GM19372 (cell line): ENCODE measurements at regions not wholly inside any gene's neighbourhood (a gene's known extent, or its start where the extent isn't known, plus 50 kb on each side); places are given as distances from the start of the nearest gene placed in this dataset.
"Not testable (repeated sequence)": the region's sequence is repeated elsewhere in the genome, so short reads cannot be mapped to it uniquely, and the experiment has no call there.

ENCODE experiments used
- ATAC-seq: cut with Tn5 transposase; IDR thresholded peaks from one replicate; pipeline ENCODE4 v1.9.1; 2021; ENCODE audit warnings: mild to moderate bottlenecking, low read depth, moderate library complexity; ENCODE audit not compliant: unreplicated experiment

DNA sequence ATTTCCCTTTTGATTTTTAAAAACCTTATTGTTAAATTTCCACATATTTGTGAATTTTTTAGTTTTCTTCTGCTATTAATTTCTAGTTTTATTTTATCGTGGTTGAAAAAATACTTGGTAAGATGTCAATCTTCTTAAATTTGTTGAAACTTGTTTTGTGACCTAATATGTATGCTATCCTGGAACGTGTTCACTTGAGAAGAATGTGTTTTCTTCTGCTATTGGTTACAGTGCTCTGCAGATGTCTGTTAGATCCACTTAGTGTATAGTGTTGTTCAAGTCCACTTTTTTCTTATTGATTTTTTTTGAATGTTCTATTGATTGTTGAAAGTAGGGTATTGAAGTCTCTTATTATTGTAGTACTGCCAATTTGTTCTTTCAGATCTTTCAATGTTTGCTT, 116.5 kb upstream of the NETO1 start:
- ATAC-seq, result no peak

DNA sequence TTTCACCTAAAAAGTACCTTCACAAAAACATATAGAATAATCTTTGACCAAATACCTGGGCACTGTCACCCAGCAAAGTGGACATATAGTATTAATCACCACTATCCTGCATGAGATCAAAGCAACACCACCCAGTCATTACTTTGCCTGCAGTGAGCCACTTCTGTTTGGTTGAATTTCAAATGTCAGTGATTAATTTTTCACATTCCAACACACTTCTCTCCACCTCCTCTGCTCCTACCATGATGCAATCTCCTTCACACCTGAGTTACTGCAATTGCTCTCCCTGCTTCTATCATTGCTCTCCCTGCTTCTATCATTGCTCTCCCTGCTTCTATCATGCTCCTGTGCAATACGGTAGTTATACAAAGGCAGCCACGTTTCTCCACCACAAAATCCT, 106.1 kb upstream of the NETO1 start:
- no peak for ATAC-seq

DNA sequence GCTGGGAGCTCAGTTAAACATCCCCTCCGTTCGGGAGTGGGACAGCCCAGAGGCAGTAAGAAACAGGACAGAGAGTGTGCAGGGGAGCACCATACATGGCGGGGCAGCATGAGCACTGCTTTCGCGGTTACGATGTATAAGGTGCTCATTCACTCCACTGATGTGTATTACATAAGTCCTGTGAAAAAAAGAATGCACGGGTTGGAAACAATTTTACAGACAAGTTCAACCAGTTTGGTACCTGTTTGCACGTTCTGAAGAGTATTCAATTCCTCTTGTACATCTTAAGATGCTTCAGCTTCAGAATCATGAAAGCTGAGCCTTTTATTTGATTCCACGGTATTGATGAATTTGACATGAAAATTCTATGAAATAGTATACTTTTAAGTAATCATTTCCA, 97.8 kb upstream of the NETO1 start:
- no peak for ATAC-seq

DNA sequence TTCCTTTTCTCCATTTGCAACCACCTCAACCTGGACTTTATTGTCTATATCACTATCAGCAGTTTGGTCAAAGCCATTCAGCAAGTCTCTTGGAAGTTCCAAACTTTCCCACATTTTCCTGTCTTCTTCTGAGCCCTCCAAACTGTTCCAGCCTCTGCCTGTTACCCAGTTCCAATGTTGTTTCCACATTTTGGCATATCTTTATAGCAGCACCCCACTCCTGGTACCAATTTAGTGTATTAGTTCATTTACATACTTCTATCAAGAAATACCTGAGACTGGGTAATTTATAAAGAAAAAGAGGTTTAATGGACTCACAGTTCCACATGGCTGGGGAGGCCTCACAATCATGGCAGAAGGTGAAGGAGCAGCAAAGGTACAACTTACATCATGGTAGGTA, 90.4 kb upstream of the NETO1 start:
- not testable (repeated sequence) for ATAC-seq

DNA sequence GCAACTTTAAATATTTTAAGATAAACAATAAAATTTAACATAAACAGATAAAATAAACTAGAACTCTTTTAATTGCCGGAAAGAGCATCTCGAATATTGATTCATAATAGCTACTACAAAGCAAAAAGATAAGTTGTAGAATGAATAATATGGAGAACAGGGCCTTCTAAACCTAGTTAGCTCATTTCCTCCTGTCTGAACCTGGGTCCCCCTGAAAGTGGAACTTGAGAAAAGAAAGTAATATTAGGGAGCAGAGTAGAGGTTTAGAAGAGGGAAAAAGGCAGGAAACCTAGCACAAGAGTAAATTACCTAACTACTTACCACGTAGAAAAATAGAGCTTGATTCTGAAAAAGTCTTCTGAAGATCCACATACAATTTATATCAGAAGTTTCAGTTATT, 80.7 kb upstream of the NETO1 start:
- no peak for ATAC-seq

DNA sequence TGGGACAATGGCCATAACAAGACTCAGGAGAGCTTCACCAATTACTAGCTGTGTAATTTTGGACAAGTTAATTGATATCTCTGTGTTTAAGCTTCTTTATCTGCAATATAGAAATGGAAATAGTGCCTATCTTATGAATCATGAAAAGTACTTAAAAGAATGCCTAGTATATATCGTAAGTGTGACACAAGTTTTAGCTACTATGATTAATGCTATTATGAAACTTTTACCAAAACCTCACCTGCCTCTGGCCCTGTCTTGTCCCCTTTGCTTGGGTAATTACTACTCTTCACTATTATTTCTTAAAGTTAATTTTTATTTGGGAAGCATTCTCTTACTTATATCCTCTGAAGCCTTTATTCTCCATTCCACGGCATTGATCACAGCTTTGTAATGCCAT, 75.0 kb upstream of the NETO1 start:
- ATAC-seq, result no peak

DNA sequence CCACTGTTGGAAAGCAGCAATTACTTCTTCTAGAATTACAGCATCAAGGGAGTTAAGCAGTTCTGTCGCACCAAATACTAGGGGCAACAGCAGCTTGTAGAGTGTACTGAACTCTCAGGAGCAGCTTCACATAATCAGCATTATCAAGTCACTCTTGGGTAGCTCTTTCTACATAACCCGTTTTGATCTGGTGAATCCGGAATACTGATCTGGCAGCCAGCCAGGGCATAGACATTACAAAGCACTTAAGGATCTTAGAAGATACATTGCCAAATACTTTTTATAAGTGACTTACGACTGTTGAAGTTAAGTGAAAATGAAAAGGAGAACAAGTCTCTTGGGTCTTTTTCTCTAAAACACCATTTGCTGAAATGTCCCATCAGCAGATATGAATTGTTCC, 73.2 kb upstream of the NETO1 start:
- no peak for ATAC-seq

DNA sequence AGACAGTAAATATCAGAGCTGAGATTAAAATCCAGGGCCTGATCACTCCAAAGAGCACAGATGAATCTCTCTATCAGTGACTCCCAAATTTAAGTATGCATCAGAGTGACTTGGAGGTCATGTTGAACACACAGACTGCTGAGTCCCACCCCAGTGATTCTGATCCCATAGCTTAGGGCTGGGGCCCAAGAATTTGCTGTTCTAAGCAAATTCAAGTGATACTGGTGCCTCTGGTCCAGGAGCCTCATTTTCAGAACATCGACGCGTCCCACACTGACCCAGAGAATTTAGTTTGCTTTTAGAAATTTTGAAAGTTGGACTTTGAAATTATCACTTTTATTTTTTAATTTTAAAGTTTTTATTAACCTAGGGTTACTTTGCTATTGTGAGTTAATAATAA, 72.7 kb upstream of the NETO1 start:
- ATAC-seq, result no peak

DNA sequence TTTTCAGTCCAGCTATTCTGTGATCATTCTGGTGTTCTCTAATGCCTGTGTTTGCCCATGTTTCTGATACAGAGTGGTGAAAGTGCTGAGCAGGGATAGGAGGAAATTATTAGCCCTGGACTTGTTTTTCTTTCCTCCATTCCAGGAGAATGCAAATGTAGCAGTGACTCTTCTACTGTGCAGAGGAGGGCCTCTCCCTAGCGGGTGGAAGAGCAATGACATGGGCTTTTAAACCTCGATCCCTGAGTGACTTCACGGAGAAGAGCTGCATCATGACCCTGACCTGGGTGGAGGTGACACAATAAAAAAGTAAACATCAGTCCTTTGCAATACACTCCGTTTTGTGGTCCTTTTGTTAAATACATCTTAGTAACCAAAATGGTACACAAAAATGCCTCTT, 68.0 kb upstream of the NETO1 start:
- ATAC-seq, result no peak

DNA sequence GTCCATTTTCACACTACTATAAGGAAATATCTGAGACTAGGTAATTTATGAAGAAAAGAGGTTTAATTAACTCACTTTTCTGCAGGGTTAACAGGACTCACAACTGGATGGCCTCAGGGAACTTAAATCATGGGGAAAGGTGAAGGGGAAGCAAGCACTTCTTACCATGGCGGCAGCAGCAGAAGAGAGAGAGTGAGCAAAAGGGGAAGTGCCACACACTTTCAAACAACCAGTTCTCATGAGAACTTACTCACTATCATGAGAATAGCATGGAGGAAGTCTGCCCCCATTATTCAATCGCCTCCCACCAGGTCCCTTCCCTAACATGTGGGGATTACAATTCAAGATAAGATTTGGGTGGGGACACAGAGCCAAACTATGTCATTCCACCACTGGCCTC, 55.1 kb upstream of the NETO1 start:
- ATAC-seq, result no peak
